ENCODE measurements at regions not wholly inside any gene's neighbourhood (a gene's known extent, or its start where the extent isn't known, plus 50 kb on each side); places are given as distances from the start of the nearest gene placed in this dataset.
A peak's percentile ranks its signal among the peaks of the same experiment; 100 is the strongest.

DNA sequence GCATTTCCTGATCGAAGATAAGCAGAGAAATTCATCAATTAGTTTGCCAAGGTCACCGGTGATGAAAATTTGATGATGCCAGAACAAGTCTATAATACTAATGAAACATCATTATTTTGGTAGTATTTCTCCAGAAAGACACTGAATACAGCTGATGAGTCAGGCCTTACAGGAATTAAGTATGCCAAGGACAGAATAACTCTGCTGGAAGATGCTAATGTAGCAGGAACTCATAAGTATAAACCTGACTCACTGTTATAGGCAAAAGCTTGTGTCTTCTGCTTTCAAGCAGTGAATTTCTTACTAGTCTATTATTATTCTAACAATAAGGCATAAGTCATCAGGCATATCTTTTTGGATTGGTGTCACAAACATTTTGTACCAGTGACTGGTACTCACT, 1825.1 kb upstream of the IGFBP7 start:
- DNase-seq (ENCODE audit: low spot score): no peak

DNA sequence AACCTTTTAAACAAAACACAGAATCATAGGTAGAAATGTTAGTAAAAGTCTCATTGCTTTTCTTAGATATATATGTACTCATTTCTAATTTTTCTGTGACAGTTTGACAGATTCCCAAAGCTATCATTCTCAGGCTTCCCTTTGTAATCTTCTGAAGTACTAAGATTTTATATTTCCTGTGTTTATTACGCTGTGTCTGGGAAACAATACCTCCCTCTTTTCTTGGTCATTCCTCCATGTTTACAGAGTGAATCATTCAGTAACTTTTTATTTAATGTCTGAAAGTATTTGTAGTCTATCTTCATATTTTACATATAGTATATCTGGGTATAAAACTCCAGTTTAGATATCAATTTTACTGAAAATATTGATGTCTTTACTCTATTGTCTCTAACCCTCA, 1826.3 kb upstream of the IGFBP7 start:
- no peak for DNase-seq (ENCODE audit: low spot score)

DNA sequence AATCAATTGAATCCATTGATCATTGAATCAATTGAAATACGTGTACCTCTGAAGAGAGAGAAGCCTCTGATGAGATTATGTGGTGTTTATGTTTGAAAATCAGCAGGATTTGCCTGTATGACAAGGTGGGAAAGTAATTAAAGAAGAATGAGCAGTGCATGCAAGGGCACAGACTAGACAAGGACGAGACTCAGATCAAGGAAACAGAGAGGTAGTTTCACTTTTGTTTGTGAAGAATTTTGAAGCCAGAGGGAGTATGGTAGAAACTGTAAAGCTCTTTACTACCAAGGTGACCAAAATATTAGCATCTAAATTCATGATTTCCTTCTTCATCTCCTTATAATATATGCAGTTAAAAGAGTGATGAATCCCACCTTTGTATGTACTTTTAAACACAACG, 1830.0 kb upstream of the IGFBP7 start:
- DNase-seq (ENCODE audit: low spot score): no peak

DNA sequence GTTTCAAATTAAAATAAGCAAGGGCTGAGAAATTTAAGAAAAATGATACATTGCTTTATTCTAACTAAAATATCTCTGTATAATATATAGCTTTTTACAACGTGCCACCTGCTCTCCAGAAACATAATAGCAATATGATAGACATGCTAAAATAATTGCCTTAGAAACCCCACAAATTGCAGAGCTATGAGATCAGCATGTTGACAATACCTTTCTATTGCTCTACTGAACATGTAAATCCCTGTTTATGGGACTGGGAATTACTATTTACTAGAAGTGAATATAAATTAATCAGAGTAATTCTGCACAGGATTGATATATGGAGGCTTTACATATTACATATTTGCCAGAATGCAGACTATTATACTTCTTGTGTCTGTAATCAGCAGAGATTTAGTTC, 1831.1 kb upstream of the IGFBP7 start:
- DNase-seq (ENCODE audit: low spot score): no peak

DNA sequence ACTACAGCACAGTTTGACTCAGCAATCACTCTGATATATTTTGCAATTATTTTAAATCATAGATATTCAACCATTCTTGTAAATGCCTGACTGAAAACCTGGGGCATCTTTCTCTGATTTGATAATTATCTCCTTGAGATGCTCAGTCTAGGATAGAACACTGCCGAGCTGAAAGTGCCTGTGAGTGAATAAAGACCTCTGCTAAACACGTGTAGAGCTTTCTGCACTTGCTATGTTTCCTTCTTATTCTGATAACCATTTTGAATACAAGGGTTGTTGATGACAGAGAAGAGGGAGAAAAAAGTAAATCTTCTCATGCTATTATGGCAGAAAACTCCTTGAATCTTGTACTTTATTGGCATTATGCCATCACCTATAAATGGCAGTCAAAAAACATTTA, 1843.4 kb upstream of the IGFBP7 start:
- DNase-seq (ENCODE audit: low spot score): no peak

DNA sequence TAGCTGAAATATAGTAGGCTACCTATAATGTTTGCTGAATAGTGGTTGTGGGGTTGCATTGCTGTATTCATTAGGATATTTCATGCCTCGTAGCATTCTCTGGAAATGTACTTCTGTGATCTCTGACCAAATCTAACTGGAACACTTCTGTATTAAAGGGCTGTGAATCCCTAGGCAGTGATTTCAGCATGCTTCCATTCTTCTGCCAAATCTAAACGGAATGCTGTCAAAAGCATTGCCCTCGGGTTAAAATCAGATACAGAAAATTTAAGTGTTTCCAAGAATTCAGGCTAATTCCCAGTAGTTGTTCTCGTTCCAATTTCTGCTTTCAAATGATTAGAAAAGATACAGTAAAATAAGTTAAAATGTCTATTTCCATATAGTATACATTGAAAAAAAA, 1847.5 kb upstream of the IGFBP7 start:
- DNase-seq (ENCODE audit: low spot score): no peak

DNA sequence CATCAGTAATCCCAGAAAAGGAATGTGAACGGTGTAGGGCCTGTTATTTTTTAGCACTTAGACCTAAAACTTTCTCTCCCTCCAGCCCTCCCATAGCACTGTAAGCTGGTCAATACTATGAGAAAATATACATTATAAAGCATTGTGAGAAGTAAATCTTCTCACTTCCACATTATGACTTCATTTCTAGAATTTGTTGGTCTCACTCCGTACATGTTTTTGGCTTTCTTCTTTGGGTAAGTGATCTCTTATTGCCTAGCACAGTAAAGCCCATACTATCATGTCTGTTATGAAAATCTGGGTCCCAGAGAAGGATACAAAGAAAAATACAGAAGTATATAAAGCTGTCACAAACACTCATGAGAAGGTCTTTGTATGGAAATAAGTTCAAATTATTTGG, 1851.1 kb upstream of the IGFBP7 start:
- DNase-seq (ENCODE audit: low spot score): no peak

DNA sequence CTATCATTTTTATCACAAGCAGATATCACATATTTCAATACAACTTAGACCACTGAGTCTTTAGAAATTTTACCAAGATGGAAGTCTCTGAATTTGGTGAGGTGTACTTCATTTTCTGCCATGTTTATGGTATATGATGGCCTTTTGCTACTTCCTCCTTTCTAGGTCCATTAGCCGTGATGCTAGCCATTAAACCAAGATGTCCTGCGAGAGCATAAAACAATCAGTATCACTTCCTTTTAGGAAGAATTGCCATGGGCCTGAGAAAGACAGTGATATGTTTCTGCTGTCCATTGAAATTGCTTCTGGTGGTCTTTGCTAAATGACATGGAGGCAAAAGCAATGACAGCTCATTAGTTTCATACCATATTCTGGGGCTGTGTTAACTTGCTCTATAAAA, 1851.7 kb upstream of the IGFBP7 start:
- DNase-seq (ENCODE audit: low spot score): no peak

DNA sequence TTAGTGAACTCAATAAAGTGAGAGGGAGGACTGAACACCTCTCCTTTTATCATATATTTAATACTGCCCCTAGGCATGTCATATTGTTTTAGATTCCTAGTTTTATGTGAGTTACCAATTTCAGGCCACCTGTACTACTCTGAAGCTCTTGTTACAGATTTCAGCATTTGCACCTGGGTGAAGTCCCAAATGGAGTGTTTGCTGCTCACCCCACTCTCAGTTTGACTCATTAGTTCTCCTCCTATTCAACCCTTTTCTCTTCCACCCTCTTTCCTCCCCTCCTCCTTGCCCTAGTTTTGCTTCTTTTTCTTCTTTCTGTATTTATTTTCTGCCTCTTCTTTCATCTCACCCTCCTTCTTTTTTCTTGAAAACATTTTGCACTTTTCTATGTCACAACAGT, 1852.2 kb upstream of the IGFBP7 start:
- DNase-seq (ENCODE audit: low spot score): no peak

DNA sequence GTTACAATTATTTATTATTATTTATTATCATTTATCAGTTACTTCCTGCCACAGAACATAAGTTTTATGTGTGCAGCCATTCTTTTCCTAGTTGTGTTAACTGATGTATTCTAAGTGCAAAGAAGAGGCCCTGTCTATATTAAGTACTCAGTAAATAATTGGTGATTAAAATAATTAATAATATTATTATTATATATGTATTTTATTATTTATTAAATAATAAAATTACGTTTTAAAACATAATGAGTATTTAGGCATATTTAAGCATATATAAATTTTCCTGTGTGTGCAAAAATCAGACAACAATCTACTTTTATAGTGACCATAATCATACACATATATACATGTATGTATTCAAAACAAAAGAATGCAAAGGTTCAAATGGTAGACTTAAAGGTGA, 1871.6 kb upstream of the IGFBP7 start:
- no peak for DNase-seq (ENCODE audit: low spot score)

DNA sequence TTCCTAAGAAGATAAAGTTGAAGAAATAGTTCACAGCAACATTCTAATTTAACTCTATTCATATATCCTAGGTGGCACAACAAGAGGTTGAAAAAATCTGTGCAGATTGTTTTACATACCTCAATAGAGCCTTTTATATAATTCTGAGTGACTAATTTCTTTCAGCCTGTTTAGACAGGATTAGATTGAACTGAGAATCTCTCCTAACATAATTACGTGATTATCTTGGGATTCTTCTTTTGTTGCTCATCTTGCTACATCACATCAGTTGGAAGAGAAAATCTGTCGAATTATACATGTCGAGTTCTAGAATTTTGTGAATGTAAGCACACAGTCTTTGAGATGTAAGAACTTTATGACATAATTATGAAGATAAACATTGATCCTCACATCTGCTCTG, 1873.7 kb upstream of the IGFBP7 start:
- DNase-seq (ENCODE audit: low spot score): no peak

DNA sequence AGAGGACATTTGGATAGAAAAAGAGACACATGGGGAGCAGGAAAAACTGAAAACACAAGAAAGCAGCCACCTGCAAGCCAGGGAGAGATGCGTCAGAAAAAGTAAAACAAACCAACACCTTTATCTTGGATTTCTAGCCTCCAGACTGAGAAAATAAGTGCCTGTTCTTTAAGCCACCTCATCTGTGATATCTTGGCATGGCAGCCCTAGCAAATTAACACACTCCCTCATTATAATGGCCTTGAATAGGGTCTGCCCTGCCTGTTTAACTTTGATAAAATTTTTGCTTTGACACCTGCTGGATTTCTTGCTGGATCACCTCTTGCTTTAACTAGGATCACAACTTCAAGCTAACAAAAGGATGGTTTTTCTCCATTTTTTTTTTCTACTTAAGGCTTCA, 1892.0 kb upstream of the IGFBP7 start:
- no peak for DNase-seq (ENCODE audit: low spot score)

DNA sequence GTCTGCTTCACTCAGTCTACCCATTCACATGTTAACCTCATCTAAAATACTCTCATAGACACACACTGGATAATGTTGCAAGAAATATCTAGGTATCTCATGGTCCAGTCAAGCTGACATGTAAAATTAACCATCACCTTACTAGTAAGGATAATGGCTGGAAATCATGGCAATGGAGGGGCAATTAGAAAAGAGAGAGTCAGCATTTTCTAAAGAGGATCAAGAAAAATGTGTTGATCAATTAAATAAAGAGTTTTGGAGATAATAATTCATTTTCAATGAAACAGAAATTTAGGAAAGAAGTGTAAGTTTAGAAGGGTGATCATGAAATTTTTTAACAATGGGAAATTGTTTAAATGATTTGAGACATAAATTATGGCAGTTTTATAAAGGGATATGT, 1914.1 kb upstream of the IGFBP7 start:
- DNase-seq (ENCODE audit: low spot score): no peak

DNA sequence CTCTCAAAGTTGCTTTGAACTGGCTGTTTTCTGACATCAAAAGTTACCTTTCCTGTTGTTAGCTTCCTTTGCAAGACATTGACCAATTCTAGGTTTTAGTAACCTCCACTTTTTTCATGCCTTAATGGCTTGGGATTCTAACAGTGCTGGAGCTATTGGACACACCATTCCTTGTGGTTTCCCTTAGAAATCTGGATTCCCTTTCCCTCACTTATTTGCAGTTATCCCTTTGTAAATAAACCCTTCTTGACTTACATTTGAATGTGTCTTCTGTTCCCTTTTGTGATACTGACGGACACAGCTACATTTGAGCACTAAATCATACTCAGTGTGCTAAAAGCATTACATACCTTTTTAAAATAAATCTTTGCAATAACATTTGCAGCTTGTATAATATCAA, 1927.6 kb upstream of the IGFBP7 start:
- DNase-seq (ENCODE audit: low spot score): peak; percentile 12

DNA sequence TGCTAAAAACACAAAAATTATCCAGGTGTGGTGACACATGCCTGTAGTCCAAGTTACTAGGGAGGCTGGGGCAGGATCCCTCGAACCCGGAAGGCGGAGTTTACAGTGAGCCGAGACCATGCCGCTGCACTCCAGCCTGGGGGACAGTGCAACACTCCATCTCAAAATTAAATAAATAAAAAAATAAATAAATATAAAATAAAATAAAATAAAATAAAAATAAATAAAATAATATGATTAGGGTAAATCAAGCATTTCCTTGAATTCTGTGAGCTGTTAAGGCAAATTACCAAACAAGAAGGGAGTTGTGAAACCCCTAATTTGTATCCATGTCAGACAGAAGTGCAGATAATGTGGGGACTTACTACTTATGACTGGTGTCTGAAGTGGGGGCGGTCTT, 1928.9 kb upstream of the IGFBP7 start:
- DNase-seq (ENCODE audit: low spot score): no peak

DNA sequence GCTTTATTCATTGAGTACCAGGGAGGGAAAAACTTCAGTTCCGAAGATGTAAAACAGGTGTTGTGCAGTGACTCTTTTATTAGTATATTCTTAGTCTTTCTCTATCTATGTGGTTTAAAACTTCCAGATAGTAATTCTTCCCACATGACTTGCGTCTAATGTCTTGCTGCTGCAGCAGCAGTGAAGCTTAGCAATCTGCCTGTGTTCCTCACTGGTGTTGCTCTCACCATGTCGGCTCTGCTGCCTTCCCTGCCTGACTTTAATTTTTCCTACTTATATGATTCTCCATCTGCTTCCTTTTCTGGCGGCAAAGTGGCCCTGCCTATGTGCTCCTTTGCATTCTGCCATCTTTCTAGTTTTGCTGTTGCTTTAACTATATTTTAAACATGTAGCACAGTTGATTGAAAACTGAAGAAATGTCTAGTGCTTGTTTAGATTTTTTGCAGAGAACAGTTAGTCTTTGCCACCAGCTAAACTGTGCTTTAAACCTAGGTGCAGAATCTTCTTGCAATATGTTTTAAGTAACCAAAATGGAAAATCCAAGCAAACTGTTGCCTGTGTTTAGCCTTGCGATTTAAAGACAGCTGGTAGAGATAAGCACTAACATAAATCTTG, 1934.2 kb upstream of the IGFBP7 start:
- DNase-seq (ENCODE audit: low spot score): no peak

DNA sequence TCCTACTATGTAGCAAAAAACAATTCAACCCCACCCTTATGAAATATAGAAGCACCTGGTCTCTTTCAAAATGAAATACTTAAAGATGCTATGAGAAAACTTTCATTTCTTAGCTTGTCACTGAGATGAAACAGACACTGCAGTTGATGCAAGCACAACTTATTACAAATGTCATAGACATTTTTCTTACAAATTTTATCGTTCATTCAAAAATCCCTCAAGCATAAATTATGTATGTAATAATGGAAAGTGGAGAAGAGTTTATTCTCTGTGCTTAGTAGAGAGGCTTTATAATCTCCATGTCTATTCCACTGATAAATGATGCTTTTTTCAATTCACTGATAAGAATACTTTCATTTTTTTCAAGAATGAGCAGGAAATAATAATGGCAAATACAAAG, 1943.9 kb upstream of the IGFBP7 start:
- DNase-seq (ENCODE audit: low spot score): no peak

DNA sequence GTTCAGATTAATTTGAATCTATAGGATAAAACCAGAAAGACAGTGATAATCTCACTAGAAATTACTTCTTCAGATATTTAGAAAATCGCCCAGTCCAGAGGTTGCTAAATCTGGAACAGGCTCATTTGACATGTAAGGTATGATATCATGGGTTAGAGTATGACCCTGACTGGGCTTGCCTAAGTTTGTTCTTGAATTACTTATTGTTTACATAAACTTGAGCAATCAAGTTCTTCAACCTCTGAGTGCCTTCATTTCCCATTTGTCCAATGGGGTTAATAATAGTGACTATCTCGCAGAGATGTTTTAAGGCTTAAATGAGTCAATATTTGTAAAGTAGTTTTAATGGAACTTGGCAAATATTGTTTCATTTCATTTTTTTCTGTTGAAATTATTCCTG, 1947.6 kb upstream of the IGFBP7 start:
- DNase-seq (ENCODE audit: low spot score): no peak

DNA sequence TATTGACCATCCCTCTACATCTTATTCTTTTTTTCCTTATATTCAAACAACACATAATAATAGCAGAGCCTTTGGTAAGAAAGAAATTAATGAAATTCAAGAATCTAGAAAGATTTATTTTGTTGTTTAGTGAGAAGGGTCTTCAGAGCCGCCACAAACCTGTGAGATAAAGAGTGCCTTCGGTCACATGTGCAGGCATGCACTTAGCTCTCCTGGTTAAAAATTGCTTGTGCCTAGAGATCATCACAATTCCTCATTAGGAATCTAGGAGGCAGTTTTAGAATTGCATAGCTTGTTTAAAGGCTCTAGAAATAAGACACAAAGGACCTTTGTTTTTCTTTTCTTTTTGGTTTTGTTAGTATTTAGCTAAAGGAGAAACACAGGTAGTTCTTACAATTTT, 1948.4 kb upstream of the IGFBP7 start:
- no peak for DNase-seq (ENCODE audit: low spot score)

DNA sequence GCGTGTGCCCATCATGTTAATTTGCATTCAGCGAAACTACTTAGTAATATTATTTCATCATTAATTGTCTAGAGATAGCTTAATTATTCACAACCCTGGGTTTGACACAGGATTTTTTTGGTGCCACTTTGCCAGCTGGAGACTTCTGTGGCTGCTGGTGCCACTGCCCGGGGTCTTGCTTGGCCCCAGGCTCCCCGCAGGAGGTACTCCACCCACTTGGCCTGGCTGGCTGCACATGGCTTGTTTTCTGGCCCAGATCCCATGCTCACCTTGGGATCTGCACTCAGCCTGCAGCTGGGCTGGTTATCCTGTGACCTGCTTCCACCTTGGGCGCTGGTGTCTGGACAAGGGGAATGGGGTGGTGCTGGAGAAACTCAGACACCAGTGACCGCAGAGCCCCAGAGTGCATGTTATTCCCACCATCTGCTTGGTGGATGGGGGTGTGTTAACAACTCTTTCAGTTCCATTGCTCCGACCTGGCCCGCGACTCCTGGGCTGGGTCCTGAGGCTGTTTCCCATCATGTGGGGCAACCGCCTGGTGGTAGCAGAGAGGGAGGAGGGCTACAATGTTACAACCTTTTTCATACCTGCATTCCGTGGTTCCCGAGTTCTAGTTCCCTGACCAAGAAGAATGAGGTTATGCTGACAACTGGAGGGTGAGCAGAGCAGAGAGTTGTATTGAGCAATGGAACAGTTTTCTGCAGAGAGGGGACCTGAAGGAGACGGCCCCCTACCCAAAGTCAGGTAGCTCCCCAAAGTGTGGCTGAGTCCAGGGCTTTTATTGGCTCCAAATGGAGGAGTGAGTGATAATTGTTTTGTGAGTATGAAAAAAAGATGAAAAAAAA, 1950.0 kb upstream of the IGFBP7 start:
- DNase-seq (ENCODE audit: low spot score): peak; percentile 25

DNA sequence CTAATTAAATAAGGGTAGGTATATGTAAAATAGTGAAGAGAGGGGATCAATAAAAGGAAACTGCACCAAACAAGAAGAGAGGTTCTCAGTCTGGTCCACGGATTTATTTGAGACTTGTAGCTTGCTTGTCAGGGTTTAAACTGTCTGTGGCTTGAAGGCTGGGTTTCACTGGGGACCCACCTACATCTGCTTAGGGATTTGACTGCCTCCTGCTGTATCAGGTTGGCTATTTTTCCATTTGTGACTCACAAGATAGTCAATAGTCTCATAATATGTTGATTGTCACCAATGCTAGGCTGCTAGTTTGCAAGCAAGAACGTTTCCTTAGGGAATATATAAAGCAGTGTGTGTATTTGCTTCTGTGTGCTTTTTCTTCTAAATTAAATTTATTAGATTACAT, 1950.7 kb upstream of the IGFBP7 start:
- DNase-seq (ENCODE audit: low spot score): no peak

DNA sequence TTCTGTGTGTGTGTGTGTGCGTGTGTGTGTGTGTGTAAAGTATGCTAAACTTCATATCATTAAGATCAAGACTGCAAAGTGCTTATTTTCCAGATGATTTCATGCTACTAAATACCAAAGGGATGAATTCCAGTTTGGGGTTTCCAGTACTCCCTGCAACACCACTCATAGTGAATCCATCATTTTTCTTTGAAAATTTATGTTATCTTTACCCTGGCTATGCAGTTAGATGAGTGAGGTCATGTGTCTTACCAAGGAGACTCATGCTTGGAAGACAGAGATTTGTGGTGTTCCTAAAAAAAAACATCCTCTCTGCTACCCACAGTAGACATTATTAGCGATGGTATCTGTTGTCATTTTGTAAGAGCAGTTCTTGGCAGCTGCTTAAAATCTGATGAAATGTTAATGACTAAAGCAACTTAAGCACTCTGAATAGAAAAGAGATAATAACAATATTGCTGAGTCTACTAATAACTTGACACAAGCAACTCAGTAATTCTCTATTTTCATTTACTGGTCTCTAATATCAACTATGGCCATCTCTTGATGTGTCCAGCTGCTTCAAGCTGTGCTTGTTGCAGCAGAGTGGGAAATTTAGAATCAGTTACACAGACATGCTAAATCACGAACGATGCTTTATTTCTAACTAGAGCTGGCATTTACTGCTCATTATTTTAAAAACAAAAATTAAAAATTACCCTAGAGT, 1953.0 kb upstream of the IGFBP7 start:
- DNase-seq (ENCODE audit: low spot score): no peak

DNA sequence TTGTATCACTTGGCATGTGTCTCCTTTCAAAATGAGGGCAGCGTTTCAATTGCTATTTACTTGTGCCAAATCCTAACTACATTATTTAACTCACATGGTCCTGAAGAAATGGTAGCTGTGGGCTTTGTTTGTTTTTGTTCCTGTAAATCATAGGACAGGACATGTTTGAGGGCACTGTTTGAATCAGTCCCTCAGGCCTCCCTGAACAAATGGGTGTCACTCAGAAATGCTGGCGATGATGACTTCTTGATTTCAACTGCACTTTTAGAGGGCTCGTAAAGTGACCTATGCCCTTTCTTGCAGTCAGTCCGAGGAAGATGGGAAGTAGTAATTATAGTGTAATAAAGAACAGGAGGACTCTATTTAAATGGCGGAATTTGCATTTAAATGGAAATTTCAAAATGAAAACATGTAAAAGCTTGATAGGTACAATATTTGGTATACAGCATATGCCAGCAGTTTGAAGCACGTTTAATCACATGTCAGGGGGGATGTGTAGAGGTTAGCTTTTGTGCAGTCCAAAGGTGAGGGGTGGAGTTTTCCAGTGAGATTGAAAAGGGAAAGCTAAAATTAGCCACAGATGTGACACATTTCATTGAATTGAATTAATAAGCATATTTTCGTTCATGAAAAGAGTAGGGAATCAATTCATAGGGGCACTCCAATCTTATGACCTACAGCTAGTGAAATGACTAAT, 1958.7 kb upstream of the IGFBP7 start:
- no peak for DNase-seq (ENCODE audit: low spot score)
